ENCODE measurements at regions not wholly inside any gene's neighbourhood (a gene's known extent, or its start where the extent isn't known, plus 50 kb on each side); places are given as distances from the start of the nearest gene placed in this dataset.

DNA sequence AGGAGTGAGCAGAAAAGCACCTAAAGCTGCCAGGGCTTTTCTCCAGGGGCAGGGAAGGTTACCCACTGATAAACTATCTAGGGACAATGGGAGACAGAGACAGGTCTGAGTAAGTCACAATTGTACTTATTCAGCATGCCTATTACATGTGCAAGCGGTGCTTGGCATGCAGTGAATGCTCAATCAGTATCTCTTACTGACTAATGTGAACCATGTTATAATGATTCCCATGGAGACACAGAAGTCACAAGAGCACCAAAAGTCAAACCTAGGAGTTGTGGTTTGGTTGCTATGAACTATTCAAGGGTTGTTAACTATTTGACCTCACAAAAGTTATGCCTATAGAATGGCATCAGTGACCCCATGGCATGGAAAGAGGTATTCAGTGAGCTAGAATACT is 50.0 kb upstream of the RASGRP1 start:
- no peaks in the 10 kb centered on the region for H3K36me3 ChIP-seq (ENCODE audit: insufficient read depth, low read length)
- H3K9ac ChIP-seq (ENCODE audit: low read length) = no peak overlapping the region
- no peak overlapping the region for H3K27ac ChIP-seq (ENCODE audit: low read length)
- H2AFZ ChIP-seq (ENCODE audit: low read depth, low read length) = no peak overlapping the region
- H3K9me3 ChIP-seq (ENCODE audit: low read length) = no peaks in the 10 kb centered on the region
- no peaks in the 10 kb centered on the region for H3F3A ChIP-seq (ENCODE audit: insufficient read depth, low read length, poor library complexity, severe bottlenecking)
- H3K79me2 ChIP-seq (replicated peaks; ENCODE audit: insufficient read depth, low read length) = no peaks in the 10 kb centered on the region
- H3K9me2 ChIP-seq (ENCODE audit: insufficient read depth, low read length) = no peaks in the 10 kb centered on the region
- no peak overlapping the region for H3K4me2 ChIP-seq (ENCODE audit: low read length)
- TF ChIP-seq POLR2AphosphoS5 (IDR thresholded peaks at IDR 0.05) = no peak
- no peak for TF ChIP-seq RAD21 (conservative IDR thresholded peaks at IDR 0.05)
- TF ChIP-seq CTCF (IDR thresholded peaks at IDR 0.05; ENCODE audit: poor library complexity, severe bottlenecking) = no peak
- no peak for TF ChIP-seq EP300 (conservative IDR thresholded peaks at IDR 0.05; ENCODE audit: poor library complexity, severe bottlenecking)
- no peak for TF ChIP-seq TAF1 (IDR thresholded peaks at IDR 0.05; ENCODE audit: low read depth)
- no peak for TF ChIP-seq EZH2 (IDR thresholded peaks at IDR 0.05; ENCODE audit: borderline replicate concordance, insufficient read depth, low read length, poor library complexity, severe bottlenecking)
- TF ChIP-seq, protein P1, sequence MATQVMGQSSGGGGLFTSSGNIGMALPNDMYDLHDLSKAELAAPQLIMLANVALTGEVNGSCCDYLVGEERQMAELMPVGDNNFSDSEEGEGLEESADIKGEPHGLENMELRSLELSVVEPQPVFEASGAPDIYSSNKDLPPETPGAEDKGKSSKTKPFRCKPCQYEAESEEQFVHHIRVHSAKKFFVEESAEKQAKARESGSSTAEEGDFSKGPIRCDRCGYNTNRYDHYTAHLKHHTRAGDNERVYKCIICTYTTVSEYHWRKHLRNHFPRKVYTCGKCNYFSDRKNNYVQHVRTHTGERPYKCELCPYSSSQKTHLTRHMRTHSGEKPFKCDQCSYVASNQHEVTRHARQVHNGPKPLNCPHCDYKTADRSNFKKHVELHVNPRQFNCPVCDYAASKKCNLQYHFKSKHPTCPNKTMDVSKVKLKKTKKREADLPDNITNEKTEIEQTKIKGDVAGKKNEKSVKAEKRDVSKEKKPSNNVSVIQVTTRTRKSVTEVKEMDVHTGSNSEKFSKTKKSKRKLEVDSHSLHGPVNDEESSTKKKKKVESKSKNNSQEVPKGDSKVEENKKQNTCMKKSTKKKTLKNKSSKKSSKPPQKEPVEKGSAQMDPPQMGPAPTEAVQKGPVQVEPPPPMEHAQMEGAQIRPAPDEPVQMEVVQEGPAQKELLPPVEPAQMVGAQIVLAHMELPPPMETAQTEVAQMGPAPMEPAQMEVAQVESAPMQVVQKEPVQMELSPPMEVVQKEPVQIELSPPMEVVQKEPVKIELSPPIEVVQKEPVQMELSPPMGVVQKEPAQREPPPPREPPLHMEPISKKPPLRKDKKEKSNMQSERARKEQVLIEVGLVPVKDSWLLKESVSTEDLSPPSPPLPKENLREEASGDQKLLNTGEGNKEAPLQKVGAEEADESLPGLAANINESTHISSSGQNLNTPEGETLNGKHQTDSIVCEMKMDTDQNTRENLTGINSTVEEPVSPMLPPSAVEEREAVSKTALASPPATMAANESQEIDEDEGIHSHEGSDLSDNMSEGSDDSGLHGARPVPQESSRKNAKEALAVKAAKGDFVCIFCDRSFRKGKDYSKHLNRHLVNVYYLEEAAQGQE (IDR thresholded peaks at IDR 0.05; ENCODE audit: borderline replicate concordance) = no peak
- TF ChIP-seq MXI1 (conservative IDR thresholded peaks at IDR 0.05; ENCODE audit: poor library complexity, severe bottlenecking) = no peak
- no peak for TF ChIP-seq SMC3 (conservative IDR thresholded peaks at IDR 0.05; ENCODE audit: poor library complexity)
- no peaks in the 10 kb centered on the region for H3K27me3 ChIP-seq (ENCODE audit: insufficient read depth, low read depth, low read length)
- no peak overlapping the region for H3K4me3 ChIP-seq (ENCODE audit: low read length)
- no peaks in the 10 kb centered on the region for H4K20me1 ChIP-seq (ENCODE audit: insufficient read depth)

DNA sequence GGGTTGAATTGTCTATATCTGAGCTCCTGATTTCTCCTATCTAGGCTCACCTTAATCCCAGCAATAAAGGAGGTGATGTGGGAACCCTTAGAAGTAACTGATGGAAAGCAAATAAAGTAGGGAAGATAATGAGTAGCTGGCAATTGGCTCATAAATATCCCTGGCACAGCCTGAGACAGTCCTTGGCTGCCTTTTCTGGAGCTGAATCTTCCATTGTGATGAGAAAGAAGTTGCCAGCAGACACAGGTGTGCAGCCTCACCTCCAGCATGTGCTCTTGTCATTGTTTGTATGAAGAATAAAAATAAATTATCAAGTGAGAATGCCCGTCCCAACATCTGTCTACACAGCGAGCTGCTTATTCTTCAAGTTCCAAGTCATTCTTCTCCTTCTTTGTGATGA is 53.2 kb upstream of the RASGRP1 start:
- no peaks in the 10 kb centered on the region for H4K20me1 ChIP-seq (ENCODE audit: insufficient read depth)
- H3K9me3 ChIP-seq (ENCODE audit: low read length) = no peaks in the 10 kb centered on the region
- no peak overlapping the region for H3K27ac ChIP-seq (ENCODE audit: low read length)
- H3K9ac ChIP-seq (ENCODE audit: low read length) = no peak overlapping the region
- no peak overlapping the region for H2AFZ ChIP-seq (ENCODE audit: low read depth, low read length)
- H3K4me2 ChIP-seq (ENCODE audit: low read length) = no peak overlapping the region
- no peaks in the 10 kb centered on the region for H3K9me2 ChIP-seq (ENCODE audit: insufficient read depth, low read length)
- H3K27me3 ChIP-seq (ENCODE audit: insufficient read depth, low read depth, low read length) = no peaks in the 10 kb centered on the region
- no peak overlapping the region for H3K4me3 ChIP-seq (ENCODE audit: low read length)
- H3K79me2 ChIP-seq (replicated peaks; ENCODE audit: insufficient read depth, low read length) = no peaks in the 10 kb centered on the region
- H3F3A ChIP-seq (ENCODE audit: insufficient read depth, low read length, poor library complexity, severe bottlenecking) = no peaks in the 10 kb centered on the region
- TF ChIP-seq, protein P1 (IDR thresholded peaks at IDR 0.05; ENCODE audit: borderline replicate concordance) = no peak
- no peak for TF ChIP-seq TAF1 (IDR thresholded peaks at IDR 0.05; ENCODE audit: low read depth)
- TF ChIP-seq SMC3 (conservative IDR thresholded peaks at IDR 0.05; ENCODE audit: poor library complexity) = no peak
- TF ChIP-seq EZH2 (IDR thresholded peaks at IDR 0.05; ENCODE audit: borderline replicate concordance, insufficient read depth, low read length, poor library complexity, severe bottlenecking) = no peak
- no peak for TF ChIP-seq RAD21 (conservative IDR thresholded peaks at IDR 0.05)
- no peak for TF ChIP-seq MXI1 (conservative IDR thresholded peaks at IDR 0.05; ENCODE audit: poor library complexity, severe bottlenecking)
- no peak for TF ChIP-seq EP300 (conservative IDR thresholded peaks at IDR 0.05; ENCODE audit: poor library complexity, severe bottlenecking)
- TF ChIP-seq CTCF (IDR thresholded peaks at IDR 0.05; ENCODE audit: poor library complexity, severe bottlenecking) = no peak
- no peak for TF ChIP-seq POLR2AphosphoS5 (IDR thresholded peaks at IDR 0.05)
- no peaks in the 10 kb centered on the region for H3K36me3 ChIP-seq (ENCODE audit: insufficient read depth, low read length)
